ENCODE measurements at regions not wholly inside any gene's neighbourhood (a gene's known extent, or its start where the extent isn't known, plus 50 kb on each side); places are given as distances from the start of the nearest gene placed in this dataset.

- no peak for TF ChIP-seq CREB1 (IDR thresholded peaks at IDR 0.05)
- TF ChIP-seq EZH2 (IDR thresholded peaks at IDR 0.05; ENCODE audit: low read depth, low read length, severe bottlenecking): no peak
- TF ChIP-seq CHD1 (IDR thresholded peaks at IDR 0.05; ENCODE audit: low read depth, low read length): no peak
- no peak for TF ChIP-seq CBX5 (IDR thresholded peaks at IDR 0.05; ENCODE audit: low read depth, low read length)
- no peak for TF ChIP-seq KDM1A (IDR thresholded peaks at IDR 0.05; ENCODE audit: borderline replicate concordance, low read length)
- TF ChIP-seq SP2 (IDR thresholded peaks at IDR 0.05; ENCODE audit: low read length): no peak
These were observed 60.5 kb downstream of the IGLL1 start (continued) for GRCh38 chr22:23519442-23520157.

Measured in H1 (cell line).